Uterus (tissue), 2 donors: ENCODE measurements at regions not wholly inside any gene's neighbourhood (a gene's known extent, or its start where the extent isn't known, plus 50 kb on each side); places are given as distances from the start of the nearest gene placed in this dataset.

Experiments used
- POLR2A ChIP-seq, 2 donors: fragments of 450-650 bp; IDR thresholded peaks; one replicate each; pipeline ENCODE4 v1.6.1; 2016; ENCODE audit warnings: antibody characterized with exemption in 2 of 2, mild to moderate bottlenecking in 1 of 2, moderate library complexity in 1 of 2
- TF ChIP-seq, protein P1 (sequence below), 4 experiments: fragments of 200-600 bp in 2 of 4; fragments of 450-650 bp in 2 of 4; sonication (generic) in 2 of 4; IDR thresholded peaks; one replicate each; pipeline ENCODE4 v1.5.1; 2016 to 2019; ENCODE audit warnings: antibody characterized with exemption in 4 of 4, mild to moderate bottlenecking in 2 of 4, moderate library complexity in 1 of 4

DNA sequence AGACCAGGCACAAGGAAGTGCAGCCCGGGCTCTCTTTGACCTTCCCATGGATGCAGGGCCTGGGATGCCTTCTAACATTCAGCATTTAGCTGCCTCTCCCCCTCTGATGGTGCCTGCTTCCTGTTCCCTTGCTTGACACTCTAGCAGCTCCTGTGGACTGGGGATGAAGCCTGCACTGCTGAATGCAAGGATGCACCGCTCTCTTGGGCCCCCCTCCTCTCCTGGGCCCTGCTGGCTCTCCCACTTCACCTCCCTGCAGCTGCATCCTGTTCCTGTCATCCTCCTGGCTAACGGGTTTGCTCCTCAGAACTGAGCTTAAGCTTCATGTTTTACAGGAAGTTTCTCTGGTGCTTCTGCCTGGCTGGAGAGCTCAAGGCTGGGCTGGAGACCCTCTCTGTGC lies 254.1 kb downstream of the TSN start:
- no peak for TF ChIP-seq POLR2A (IDR thresholded peaks at IDR 0.05)
- TF ChIP-seq, protein P1, sequence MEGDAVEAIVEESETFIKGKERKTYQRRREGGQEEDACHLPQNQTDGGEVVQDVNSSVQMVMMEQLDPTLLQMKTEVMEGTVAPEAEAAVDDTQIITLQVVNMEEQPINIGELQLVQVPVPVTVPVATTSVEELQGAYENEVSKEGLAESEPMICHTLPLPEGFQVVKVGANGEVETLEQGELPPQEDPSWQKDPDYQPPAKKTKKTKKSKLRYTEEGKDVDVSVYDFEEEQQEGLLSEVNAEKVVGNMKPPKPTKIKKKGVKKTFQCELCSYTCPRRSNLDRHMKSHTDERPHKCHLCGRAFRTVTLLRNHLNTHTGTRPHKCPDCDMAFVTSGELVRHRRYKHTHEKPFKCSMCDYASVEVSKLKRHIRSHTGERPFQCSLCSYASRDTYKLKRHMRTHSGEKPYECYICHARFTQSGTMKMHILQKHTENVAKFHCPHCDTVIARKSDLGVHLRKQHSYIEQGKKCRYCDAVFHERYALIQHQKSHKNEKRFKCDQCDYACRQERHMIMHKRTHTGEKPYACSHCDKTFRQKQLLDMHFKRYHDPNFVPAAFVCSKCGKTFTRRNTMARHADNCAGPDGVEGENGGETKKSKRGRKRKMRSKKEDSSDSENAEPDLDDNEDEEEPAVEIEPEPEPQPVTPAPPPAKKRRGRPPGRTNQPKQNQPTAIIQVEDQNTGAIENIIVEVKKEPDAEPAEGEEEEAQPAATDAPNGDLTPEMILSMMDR (IDR thresholded peaks at IDR 0.05), result no peak
